ENCODE measurements at regions not wholly inside any gene's neighbourhood (a gene's known extent, or its start where the extent isn't known, plus 50 kb on each side); places are given as distances from the start of the nearest gene placed in this dataset.

DNA sequence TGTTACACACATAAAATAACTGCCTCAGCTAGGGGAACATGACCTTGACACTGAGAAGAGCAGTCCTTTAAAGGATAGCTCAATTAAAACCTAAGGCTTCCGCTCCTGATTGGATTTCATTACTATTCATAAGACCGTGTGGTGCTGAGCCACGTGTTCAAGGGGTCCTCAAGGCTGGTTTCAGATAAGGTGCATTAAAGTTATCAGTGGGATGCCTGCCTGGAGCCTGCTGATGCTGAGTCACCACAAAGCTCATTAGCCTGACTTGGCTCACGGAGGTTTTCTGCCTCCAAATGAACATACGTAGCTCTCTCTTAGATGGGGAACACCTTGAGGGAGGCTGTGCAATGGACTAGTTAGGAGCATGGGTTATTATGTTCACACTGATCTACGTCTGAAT, 518.9 kb downstream of the TDRD15 start:
- DNase-seq (ENCODE audit: low read depth): no peak
- Histone ChIP-seq H3K27me3 (replicated peaks; ENCODE audit: control insufficient read depth, insufficient read depth, low read length) (no peaks in the 10 kb centered on the region), H3K4me1 (ENCODE audit: control insufficient read depth, insufficient read depth, low read length) (no peaks in the 10 kb centered on the region), H3K36me3 (ENCODE audit: control insufficient read depth, insufficient read depth, low read length, severe bottlenecking) (no peaks in the 10 kb centered on the region), H3K9me3 (ENCODE audit: control insufficient read depth, low read length) (peaks cover 7% of the 10 kb centered on the region), H3K4me3 (ENCODE audit: low read length) (no peak overlapping the region), H3K9ac (ENCODE audit: low read length) (no peak overlapping the region)

DNA sequence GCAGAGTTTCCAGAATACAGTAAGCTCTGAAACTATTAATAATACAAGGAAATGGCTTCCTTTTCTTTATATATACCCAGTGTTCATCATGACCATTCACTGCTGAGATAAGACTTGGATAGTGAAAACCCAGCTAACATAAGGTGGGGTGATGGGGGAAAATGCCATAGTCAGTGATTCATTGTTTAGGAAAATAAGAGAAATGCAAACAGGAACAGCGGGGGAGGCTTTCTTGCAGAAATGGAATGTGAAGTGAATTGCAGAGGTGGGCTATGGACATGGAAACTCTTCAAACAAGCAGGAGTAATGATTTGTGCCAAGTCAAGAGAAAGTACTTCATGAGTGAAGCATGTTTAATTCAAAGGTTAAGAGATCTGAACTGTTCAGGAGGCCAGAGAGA, 519.4 kb downstream of the TDRD15 start:
- no peak overlapping the region for H3K4me3 ChIP-seq (ENCODE audit: low read length)
- no peak for DNase-seq (ENCODE audit: low read depth)
- H3K36me3 ChIP-seq (ENCODE audit: control insufficient read depth, insufficient read depth, low read length, severe bottlenecking): no peaks in the 10 kb centered on the region
- no peaks in the 10 kb centered on the region for H3K27me3 ChIP-seq (replicated peaks; ENCODE audit: control insufficient read depth, insufficient read depth, low read length)
- H3K4me1 ChIP-seq (ENCODE audit: control insufficient read depth, insufficient read depth, low read length): no peaks in the 10 kb centered on the region
- H3K9ac ChIP-seq (ENCODE audit: low read length): no peak overlapping the region
- peaks cover 7% of the 10 kb centered on the region for H3K9me3 ChIP-seq (ENCODE audit: control insufficient read depth, low read length)

DNA sequence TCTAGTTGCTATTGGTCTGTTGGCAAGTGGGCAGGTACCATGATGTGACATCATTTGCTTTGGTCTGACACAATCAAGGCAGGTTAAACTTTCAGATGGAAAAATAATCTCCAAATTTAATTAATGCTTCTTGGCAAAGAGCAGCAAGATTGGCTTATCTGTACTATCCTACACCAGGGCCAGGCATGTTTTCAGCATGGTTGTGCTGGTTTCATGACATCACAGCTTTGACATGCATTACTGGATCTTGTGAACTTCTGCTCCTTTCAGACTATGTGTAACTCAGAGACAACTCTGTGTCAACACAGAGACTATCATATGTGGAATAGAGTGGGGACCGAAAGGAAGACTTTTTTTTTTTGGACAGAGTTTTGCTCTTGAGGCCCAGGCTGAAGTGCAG, 520.5 kb downstream of the TDRD15 start:
- Histone ChIP-seq H3K9me3 (ENCODE audit: control insufficient read depth, low read length) (peaks cover 7% of the 10 kb centered on the region), H3K27me3 (replicated peaks; ENCODE audit: control insufficient read depth, insufficient read depth, low read length) (no peaks in the 10 kb centered on the region), H3K36me3 (ENCODE audit: control insufficient read depth, insufficient read depth, low read length, severe bottlenecking) (no peaks in the 10 kb centered on the region), H3K9ac (ENCODE audit: low read length) (no peak overlapping the region), H3K4me3 (ENCODE audit: low read length) (no peak overlapping the region), H3K4me1 (ENCODE audit: control insufficient read depth, insufficient read depth, low read length) (no peaks in the 10 kb centered on the region)
- no peak for DNase-seq (ENCODE audit: low read depth)

DNA sequence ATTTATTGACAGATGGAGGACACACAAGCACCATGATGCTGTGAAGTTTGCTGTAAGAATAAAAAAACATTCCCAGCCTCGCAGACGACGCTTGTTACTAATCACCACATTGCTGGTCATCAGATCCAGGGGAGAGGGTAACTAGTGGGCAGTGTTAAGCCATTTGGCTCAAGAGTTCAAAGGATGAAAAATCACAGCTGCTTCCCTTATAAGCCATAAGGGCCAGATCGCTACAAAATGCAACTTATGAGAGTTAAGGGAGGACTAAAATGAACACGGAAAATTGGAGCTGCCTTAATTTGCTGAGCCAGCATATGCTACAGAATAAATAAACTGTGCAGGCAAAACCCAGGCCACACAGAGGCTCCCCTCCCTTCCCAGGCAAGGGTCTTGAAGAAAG, 522.6 kb downstream of the TDRD15 start:
- H3K4me1 ChIP-seq (ENCODE audit: control insufficient read depth, insufficient read depth, low read length): no peaks in the 10 kb centered on the region

DNA sequence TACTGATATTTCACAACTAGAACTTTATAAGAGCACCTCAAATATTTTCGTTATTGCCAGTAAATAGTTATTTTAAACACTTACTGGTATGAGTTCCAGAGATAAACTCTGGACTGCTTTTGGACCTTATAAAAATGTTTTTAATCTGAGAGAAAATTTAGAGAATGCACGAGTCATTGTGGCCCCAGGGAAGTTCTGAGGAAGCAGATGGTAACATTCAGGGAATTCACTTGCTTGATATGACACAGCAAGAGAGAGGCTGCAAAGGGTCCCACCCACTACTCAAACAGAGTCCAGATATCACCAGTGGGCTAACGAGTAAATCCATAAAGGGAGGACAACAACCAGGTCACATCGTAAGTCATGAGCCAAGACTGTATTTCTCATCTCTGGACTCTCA, 526.8 kb downstream of the TDRD15 start:
- peaks cover 4% of the 10 kb centered on the region for H3K9me3 ChIP-seq (ENCODE audit: control insufficient read depth, low read length)
- H3K9ac ChIP-seq (ENCODE audit: low read length): no peak overlapping the region
- DNase-seq (ENCODE audit: low read depth): no peak
- H3K36me3 ChIP-seq (ENCODE audit: control insufficient read depth, insufficient read depth, low read length, severe bottlenecking): no peaks in the 10 kb centered on the region
- H3K4me3 ChIP-seq (ENCODE audit: low read length): no peak overlapping the region
- no peaks in the 10 kb centered on the region for H3K4me1 ChIP-seq (ENCODE audit: control insufficient read depth, insufficient read depth, low read length)
- H3K27me3 ChIP-seq (replicated peaks; ENCODE audit: control insufficient read depth, insufficient read depth, low read length): no peaks in the 10 kb centered on the region

More for the DNA sequence above, 522.6 kb downstream of the TDRD15 start:
- DNase-seq (ENCODE audit: low read depth): no peak
- no peaks in the 10 kb centered on the region for H3K36me3 ChIP-seq (ENCODE audit: control insufficient read depth, insufficient read depth, low read length, severe bottlenecking)
- H3K4me3 ChIP-seq (ENCODE audit: low read length): no peak overlapping the region
- H3K27me3 ChIP-seq (replicated peaks; ENCODE audit: control insufficient read depth, insufficient read depth, low read length): no peaks in the 10 kb centered on the region
- peaks cover 7% of the 10 kb centered on the region for H3K9me3 ChIP-seq (ENCODE audit: control insufficient read depth, low read length)
- H3K9ac ChIP-seq (ENCODE audit: low read length): no peak overlapping the region

DNA sequence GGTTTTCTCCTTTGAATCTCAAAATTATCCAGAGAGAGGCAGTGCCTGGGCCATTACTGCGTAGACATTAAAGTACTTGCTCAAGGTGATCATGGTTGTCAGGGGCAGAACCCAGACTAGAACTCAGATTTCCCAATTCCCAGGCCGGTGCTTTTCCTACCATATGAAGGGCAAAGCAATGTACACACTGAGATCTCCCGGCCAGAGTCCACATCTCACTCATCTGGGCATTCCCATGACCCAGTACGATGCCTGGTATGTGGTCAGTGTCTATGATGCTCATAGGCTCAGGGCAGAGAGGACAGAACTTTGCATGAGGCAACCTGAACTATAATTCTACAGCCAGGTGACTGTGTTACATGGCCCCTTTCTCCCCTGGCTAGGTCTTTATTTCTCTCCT, 531.4 kb downstream of the TDRD15 start:
- no peaks in the 10 kb centered on the region for H3K27me3 ChIP-seq (replicated peaks; ENCODE audit: control insufficient read depth, insufficient read depth, low read length)
- H3K4me3 ChIP-seq (ENCODE audit: low read length): no peak overlapping the region
- no peaks in the 10 kb centered on the region for H3K36me3 ChIP-seq (ENCODE audit: control insufficient read depth, insufficient read depth, low read length, severe bottlenecking)
- no peak overlapping the region for H3K9ac ChIP-seq (ENCODE audit: low read length)
- DNase-seq (ENCODE audit: low read depth): no peak
- no peaks in the 10 kb centered on the region for H3K4me1 ChIP-seq (ENCODE audit: control insufficient read depth, insufficient read depth, low read length)
- H3K9me3 ChIP-seq (ENCODE audit: control insufficient read depth, low read length): no peaks in the 10 kb centered on the region

DNA sequence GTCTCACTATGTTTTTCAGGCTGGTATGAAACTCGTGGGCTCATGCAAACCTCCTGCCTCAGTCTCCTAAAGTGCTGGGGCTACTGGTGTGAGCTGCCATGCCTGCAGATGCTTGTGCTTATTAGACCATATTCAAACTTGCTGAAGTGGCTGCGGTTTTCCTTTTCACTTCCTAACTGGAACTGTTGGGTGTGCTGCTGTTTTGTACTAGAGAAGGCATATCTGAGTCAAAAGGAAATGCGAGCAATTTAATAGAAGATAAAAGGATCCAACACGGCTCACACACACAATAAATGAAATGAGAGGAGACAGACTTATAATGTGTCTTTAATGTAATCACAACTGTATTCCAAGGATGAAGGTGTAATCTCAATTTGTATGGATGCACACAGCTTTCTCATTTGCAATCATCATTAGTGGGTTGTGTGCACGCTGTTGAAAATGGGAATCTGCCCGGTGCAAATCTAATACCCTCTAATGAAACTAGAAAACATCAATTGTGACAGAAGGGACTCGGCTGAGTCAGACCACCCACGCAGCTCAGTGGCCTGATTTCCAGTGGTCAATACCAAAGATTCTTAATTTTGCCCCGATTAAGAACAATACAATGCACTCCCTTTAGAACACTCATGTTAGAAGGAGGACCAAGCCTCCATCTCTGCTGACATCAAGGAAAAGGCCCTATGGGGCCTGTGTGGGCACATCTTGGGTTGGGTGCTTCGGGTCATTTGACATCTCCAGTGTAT, 532.7 kb downstream of the TDRD15 start:
- Histone ChIP-seq H3K36me3 (ENCODE audit: control insufficient read depth, insufficient read depth, low read length, severe bottlenecking) (no peaks in the 10 kb centered on the region), H3K9ac (ENCODE audit: low read length) (no peak overlapping the region), H3K4me1 (ENCODE audit: control insufficient read depth, insufficient read depth, low read length) (no peaks in the 10 kb centered on the region), H3K9me3 (ENCODE audit: control insufficient read depth, low read length) (no peaks in the 10 kb centered on the region), H3K4me3 (ENCODE audit: low read length) (no peak overlapping the region), H3K27me3 (replicated peaks; ENCODE audit: control insufficient read depth, insufficient read depth, low read length) (no peaks in the 10 kb centered on the region)
- no peak for DNase-seq (ENCODE audit: low read depth)

DNA sequence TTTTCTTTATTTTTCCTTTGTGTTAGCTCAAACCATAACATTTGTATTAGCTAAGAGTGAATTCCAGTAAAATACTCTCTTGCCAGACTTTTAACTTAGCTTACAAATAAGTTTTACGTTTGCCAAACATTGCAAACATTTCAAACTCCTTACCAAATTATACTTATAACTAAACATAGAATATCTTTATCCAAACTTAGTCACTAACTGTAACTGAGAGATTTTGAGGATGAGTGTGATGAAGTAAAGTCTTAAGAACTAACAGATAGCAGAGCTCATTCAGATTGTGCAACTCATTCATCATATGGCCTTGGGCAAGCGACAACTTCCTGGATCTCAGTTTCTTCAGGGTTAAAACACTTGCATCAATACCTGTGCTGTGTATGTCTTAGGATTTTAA, 533.7 kb downstream of the TDRD15 start:
- Histone ChIP-seq H3K27me3 (replicated peaks; ENCODE audit: control insufficient read depth, insufficient read depth, low read length) (no peaks in the 10 kb centered on the region), H3K4me3 (ENCODE audit: low read length) (no peak overlapping the region), H3K36me3 (ENCODE audit: control insufficient read depth, insufficient read depth, low read length, severe bottlenecking) (no peaks in the 10 kb centered on the region), H3K9me3 (ENCODE audit: control insufficient read depth, low read length) (no peaks in the 10 kb centered on the region), H3K4me1 (ENCODE audit: control insufficient read depth, insufficient read depth, low read length) (no peaks in the 10 kb centered on the region), H3K9ac (ENCODE audit: low read length) (no peak overlapping the region)
- DNase-seq (ENCODE audit: low read depth): no peak

DNA sequence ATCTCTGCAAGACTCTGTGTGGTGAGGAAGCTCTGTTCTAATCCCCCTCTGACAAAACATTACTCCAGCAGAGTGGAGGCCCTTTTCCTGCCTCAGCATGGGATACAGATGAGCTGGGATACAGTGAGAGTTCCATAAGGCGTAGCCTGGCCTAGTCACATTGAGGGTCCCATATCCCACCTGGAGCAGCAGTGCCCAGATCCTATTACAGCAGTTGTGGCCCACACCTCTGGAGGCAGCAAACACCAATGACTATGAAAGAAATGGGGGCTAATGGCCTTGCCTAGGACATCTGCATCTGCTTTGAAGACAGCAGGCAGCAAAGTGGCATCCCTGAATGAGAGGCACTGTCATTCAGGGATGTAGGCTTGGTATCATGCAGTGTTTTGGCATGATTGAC, 534.5 kb downstream of the TDRD15 start:
- no peaks in the 10 kb centered on the region for H3K27me3 ChIP-seq (replicated peaks; ENCODE audit: control insufficient read depth, insufficient read depth, low read length)

DNA sequence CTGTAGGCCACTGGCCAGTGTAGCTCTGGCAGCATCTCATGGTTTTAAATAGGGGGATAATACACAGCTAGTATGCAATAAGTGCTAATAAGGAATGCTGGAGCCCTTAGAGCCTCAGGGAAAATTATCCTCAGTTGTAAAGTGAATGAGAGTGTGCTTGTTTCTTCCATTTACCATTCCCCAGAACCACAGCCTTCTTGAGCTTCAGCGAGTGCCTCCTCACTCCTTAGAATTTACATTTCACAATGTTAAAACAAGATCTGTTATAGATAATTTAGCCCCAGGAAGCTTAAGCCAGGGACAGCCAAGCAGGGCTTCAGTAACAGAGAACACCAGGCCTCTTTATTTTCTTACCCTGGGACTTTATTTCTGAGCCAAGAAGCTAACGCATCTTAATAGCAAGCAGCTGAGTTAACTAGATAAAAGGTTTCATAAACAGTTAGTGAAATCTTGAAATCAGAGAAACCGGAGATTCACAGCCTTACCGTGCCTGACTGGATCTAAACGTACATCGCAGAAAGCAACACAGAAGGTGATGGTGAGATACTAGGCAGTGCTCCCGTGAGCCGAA, 535.2 kb downstream of the TDRD15 start:
- H3K9ac ChIP-seq (ENCODE audit: low read length): no peak overlapping the region
- no peaks in the 10 kb centered on the region for H3K4me1 ChIP-seq (ENCODE audit: control insufficient read depth, insufficient read depth, low read length)
- H3K9me3 ChIP-seq (ENCODE audit: control insufficient read depth, low read length): no peaks in the 10 kb centered on the region
- H3K4me3 ChIP-seq (ENCODE audit: low read length): no peak overlapping the region
- DNase-seq (ENCODE audit: low read depth): no peak
- no peaks in the 10 kb centered on the region for H3K27me3 ChIP-seq (replicated peaks; ENCODE audit: control insufficient read depth, insufficient read depth, low read length)
- no peaks in the 10 kb centered on the region for H3K36me3 ChIP-seq (ENCODE audit: control insufficient read depth, insufficient read depth, low read length, severe bottlenecking)

More for the DNA sequence above, 534.5 kb downstream of the TDRD15 start:
- H3K36me3 ChIP-seq (ENCODE audit: control insufficient read depth, insufficient read depth, low read length, severe bottlenecking): no peaks in the 10 kb centered on the region
- DNase-seq (ENCODE audit: low read depth): no peak
- H3K9me3 ChIP-seq (ENCODE audit: control insufficient read depth, low read length): no peaks in the 10 kb centered on the region
- H3K4me1 ChIP-seq (ENCODE audit: control insufficient read depth, insufficient read depth, low read length): no peaks in the 10 kb centered on the region
- no peak overlapping the region for H3K4me3 ChIP-seq (ENCODE audit: low read length)
- H3K9ac ChIP-seq (ENCODE audit: low read length): no peak overlapping the region

DNA sequence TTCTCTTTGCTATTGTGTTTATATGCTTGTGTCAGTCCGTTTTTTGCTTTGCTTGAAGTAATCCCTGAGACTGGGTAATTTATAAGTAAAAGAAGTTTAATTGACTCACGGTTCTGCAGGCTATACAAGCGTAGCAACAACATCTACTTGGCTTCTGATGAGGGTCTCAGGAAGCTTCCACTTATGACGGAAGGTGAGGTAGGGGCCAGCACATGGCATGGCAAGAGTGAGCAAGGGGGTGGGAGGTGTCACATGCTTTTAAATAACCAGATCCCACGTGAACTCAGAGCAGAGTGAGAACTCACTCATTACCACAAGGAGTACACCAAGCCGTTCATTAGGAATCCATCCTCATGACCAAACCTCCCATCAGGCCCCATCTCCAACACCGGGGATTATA, 540.3 kb downstream of the TDRD15 start:
- Histone ChIP-seq H3K27me3 (replicated peaks; ENCODE audit: control insufficient read depth, insufficient read depth, low read length) (no peaks in the 10 kb centered on the region), H3K9me3 (ENCODE audit: control insufficient read depth, low read length) (no peaks in the 10 kb centered on the region), H3K36me3 (ENCODE audit: control insufficient read depth, insufficient read depth, low read length, severe bottlenecking) (no peaks in the 10 kb centered on the region), H3K4me3 (ENCODE audit: low read length) (no peak overlapping the region), H3K9ac (ENCODE audit: low read length) (no peak overlapping the region), H3K4me1 (ENCODE audit: control insufficient read depth, insufficient read depth, low read length) (no peaks in the 10 kb centered on the region)
- no peak for DNase-seq (ENCODE audit: low read depth)

DNA sequence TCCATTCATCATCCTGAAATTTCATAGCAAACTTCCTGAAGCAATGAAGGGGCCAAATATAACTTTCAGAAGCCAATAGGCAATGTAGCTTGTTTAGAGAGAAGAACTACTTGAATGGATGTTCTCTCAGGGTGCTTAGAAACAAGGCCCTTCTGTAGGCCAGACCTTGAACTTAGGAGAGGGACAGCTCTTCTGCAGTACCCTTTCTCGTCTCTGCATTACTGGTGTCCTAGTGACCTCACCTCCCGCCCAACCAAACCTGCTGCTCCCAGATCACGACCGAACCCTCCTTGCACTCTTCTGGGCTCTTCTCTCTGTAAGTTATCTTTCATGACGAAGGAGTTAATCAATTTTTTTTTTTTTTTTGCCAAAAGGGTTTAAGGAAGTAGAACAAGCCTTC, 543.9 kb downstream of the TDRD15 start:
- no peak for DNase-seq (ENCODE audit: low read depth)
- Histone ChIP-seq H3K9me3 (ENCODE audit: control insufficient read depth, low read length) (no peaks in the 10 kb centered on the region), H3K4me1 (ENCODE audit: control insufficient read depth, insufficient read depth, low read length) (no peaks in the 10 kb centered on the region), H3K4me3 (ENCODE audit: low read length) (no peak overlapping the region), H3K36me3 (ENCODE audit: control insufficient read depth, insufficient read depth, low read length, severe bottlenecking) (no peaks in the 10 kb centered on the region), H3K27me3 (replicated peaks; ENCODE audit: control insufficient read depth, insufficient read depth, low read length) (no peaks in the 10 kb centered on the region), H3K9ac (ENCODE audit: low read length) (no peak overlapping the region)
